GM12874 (cell line): ENCODE measurements at regions not wholly inside any gene's neighbourhood (a gene's known extent, or its start where the extent isn't known, plus 50 kb on each side); places are given as distances from the start of the nearest gene placed in this dataset.

Experiments used
- TF ChIP-seq, protein P1 (sequence below): IDR thresholded peaks from 2 replicates; pipeline ENCODE4 v1.5.1; 2011; ENCODE audit warnings: low read depth, mild to moderate bottlenecking, control low read depth, low read length, moderate library complexity; ENCODE audit not compliant: insufficient read depth

- TF ChIP-seq, protein P1, sequence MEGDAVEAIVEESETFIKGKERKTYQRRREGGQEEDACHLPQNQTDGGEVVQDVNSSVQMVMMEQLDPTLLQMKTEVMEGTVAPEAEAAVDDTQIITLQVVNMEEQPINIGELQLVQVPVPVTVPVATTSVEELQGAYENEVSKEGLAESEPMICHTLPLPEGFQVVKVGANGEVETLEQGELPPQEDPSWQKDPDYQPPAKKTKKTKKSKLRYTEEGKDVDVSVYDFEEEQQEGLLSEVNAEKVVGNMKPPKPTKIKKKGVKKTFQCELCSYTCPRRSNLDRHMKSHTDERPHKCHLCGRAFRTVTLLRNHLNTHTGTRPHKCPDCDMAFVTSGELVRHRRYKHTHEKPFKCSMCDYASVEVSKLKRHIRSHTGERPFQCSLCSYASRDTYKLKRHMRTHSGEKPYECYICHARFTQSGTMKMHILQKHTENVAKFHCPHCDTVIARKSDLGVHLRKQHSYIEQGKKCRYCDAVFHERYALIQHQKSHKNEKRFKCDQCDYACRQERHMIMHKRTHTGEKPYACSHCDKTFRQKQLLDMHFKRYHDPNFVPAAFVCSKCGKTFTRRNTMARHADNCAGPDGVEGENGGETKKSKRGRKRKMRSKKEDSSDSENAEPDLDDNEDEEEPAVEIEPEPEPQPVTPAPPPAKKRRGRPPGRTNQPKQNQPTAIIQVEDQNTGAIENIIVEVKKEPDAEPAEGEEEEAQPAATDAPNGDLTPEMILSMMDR = no peak
Observed at GRCh38 chr15:89410039-89410435, 75.4 kb upstream of the POLG start.

- TF ChIP-seq, protein P1 = no peak
Observed at GRCh38 chr15:89409184-89410038, 74.8 kb upstream of the POLG start.

- TF ChIP-seq, protein P1 = no peak
Observed at GRCh38 chr15:89408372-89409183, 74.0 kb upstream of the POLG start.

DNA sequence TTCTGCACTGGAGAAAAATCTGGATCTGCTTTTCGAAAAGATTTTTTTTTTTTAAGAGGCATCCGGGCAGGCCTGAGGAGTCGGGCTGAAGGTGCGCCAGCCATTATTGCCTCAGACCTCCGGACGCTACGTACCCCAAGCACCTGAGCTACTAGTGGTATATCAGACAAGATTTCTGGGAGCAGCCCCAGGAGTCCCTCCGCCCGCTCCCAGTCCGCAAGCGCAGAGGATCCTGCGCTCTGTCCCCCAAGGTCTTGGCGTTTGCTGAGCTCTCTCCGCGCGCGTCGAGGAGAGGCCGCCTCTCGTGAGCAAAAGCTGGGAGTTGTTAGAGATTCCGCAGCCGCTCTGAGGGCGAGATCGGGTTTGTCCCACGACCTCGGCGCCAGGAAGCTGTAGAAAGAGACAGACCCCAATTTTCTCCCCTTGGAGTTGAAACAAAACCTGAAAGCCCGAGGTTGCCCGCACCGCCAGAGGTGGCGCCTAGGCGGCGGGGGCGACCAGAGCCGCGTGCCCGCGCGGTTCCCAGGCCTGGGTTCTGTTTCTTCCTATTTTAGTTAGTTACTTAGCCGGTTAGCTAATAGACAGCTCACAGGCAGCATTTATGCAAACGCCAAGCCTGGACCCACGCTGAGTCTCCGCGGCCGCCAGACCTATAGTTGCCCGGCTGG, 72.5 kb upstream of the POLG start:
- TF ChIP-seq, protein P1 = no peak

DNA sequence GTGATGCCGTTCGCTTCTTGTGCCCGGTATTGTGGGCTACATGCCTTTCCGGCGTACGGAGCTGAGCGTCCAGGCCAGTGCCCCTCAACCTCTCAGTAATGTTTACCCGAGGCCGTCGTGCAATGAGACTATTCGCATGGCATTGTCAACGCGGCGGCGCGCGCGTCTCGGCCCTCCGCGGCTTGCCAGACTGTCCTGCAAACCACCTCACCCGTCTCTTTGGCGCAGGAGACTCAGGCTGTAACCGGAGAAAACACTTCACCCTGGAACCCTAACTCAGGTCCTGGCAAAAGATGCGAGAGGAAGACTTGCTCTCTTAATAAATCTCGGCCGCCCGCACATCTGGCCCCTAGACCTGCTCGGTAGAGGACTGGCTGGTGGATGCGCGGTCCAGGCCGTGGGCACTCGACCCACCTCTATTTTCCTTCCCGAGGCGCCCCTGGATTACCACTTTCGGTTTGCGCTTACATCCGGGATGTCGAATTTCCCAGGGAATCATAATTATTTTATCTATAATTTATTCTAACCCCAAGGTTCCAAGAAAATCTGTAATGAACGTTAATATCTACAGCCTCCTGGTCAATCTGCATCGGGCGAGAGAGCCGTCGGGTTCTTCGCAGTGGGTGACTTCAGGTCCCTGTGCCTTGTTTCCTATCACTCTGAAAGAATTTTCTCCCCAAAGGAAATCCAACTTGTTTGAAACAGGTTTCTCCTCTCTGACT, 71.8 kb upstream of the POLG start:
- TF ChIP-seq, protein P1 = no peak

GRCh38 chr15:89405494-89405893, 70.9 kb upstream of the POLG start:
- TF ChIP-seq, protein P1 = no peak
